HL-60 (cell line): ENCODE measurements at regions not wholly inside any gene's neighbourhood (a gene's known extent, or its start where the extent isn't known, plus 50 kb on each side); places are given as distances from the start of the nearest gene placed in this dataset.

ENCODE experiments used
- POLR2AphosphoS5 ChIP-seq: IDR thresholded peaks from 2 replicates; pipeline ENCODE4 v1.6.1; 2012; ENCODE audit warnings: low read depth
- REST ChIP-seq: IDR thresholded peaks from 2 replicates; pipeline ENCODE4 v1.6.1; 2012; ENCODE audit warnings: low read depth; ENCODE audit not compliant: insufficient replicate concordance
- SPI1 ChIP-seq: IDR thresholded peaks from 2 replicates; pipeline ENCODE4 v1.6.1; 2012; ENCODE audit warnings: low read depth, mild to moderate bottlenecking, borderline replicate concordance
- TF ChIP-seq, protein P1 (sequence below): IDR thresholded peaks from one replicate; pipeline ENCODE4 v1.5.1; 2011; ENCODE audit warnings: low read length, control low read depth, inconsistent platforms; ENCODE audit not compliant: insufficient read depth

GRCh38 chr2:219864154-219864553, 236.7 kb downstream of the SLC4A3 start:
- TF ChIP-seq, protein P1, sequence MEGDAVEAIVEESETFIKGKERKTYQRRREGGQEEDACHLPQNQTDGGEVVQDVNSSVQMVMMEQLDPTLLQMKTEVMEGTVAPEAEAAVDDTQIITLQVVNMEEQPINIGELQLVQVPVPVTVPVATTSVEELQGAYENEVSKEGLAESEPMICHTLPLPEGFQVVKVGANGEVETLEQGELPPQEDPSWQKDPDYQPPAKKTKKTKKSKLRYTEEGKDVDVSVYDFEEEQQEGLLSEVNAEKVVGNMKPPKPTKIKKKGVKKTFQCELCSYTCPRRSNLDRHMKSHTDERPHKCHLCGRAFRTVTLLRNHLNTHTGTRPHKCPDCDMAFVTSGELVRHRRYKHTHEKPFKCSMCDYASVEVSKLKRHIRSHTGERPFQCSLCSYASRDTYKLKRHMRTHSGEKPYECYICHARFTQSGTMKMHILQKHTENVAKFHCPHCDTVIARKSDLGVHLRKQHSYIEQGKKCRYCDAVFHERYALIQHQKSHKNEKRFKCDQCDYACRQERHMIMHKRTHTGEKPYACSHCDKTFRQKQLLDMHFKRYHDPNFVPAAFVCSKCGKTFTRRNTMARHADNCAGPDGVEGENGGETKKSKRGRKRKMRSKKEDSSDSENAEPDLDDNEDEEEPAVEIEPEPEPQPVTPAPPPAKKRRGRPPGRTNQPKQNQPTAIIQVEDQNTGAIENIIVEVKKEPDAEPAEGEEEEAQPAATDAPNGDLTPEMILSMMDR = no peak
- TF ChIP-seq POLR2AphosphoS5 (no peak), REST (no peak), SPI1 (no peak)
